ENCODE measurements at regions not wholly inside any gene's neighbourhood (a gene's known extent, or its start where the extent isn't known, plus 50 kb on each side); places are given as distances from the start of the nearest gene placed in this dataset.

DNA sequence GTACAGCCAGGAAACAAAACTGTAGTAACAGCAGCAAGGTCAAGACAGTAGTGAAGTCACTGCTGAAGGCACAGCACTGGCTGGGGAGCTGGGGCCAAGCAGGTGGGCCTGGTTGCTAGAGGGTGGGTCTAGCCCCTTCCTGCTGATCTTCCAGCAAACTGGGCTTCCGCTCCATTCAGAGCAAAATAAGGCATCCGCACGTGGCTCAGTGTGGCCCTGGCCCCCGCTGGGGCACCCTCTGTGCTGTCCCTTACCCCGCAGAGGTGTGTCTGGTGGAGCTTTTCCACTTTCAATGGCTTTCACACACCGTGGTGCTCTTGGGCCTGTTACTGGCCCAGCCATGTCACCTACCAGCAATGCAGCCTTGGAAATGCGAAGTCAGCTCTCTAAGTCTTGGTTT is 162.4 kb upstream of the B3GAT1 start:
- peaks cover 0 to 4% (median 0%) of the 10 kb centered on the region in 12 donors for H3K4me1 ChIP-seq
- H3K4me3 ChIP-seq = no peak overlapping the region
- DNase-seq (no peak), ATAC-seq (no peak)
- intact Hi-C loops (cut with DNase I) = loop anchor here in 1 of 10 donors (10.0 kb wide), 1 partner anchor 270 kb away; no protein-coding TSS in a partner anchor
- WGBS, 4 donors = 84 to 98% (median 90%) methylated on average over 7 of the region's 7 CpGs
- H3K36me3 ChIP-seq = no peaks in the 10 kb centered on the region
- no peaks in the 10 kb centered on the region for H3K9me3 ChIP-seq
- TF ChIP-seq POLR2A (IDR thresholded peaks at IDR 0.05) = no peak
- TF ChIP-seq, protein P1, sequence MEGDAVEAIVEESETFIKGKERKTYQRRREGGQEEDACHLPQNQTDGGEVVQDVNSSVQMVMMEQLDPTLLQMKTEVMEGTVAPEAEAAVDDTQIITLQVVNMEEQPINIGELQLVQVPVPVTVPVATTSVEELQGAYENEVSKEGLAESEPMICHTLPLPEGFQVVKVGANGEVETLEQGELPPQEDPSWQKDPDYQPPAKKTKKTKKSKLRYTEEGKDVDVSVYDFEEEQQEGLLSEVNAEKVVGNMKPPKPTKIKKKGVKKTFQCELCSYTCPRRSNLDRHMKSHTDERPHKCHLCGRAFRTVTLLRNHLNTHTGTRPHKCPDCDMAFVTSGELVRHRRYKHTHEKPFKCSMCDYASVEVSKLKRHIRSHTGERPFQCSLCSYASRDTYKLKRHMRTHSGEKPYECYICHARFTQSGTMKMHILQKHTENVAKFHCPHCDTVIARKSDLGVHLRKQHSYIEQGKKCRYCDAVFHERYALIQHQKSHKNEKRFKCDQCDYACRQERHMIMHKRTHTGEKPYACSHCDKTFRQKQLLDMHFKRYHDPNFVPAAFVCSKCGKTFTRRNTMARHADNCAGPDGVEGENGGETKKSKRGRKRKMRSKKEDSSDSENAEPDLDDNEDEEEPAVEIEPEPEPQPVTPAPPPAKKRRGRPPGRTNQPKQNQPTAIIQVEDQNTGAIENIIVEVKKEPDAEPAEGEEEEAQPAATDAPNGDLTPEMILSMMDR (IDR thresholded peaks at IDR 0.05) = no peak
- H3K27me3 ChIP-seq = peaks cover 0 to 63% (median 3%) of the 10 kb centered on the region in 9 donors
- H3K27ac ChIP-seq = no peak overlapping the region

DNA sequence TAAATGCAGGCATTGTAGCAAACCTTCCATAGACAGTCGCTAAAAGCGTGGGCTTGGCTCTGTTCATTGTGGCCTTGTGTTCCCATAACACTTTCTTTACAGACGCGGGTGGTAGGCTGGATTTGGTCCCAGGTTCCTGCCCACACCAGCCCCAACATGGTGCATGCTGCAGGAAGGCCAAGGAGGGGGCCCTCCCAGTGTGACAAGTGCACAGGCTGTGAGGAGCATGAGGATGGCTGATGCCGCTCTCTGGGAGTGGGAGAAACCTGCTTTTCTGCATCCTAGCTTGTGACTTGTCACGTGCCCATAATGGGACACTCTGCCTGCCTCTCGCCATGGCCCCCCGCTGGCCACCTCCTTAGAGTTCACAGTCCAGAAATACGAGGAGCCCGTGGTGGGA is 161.8 kb upstream of the B3GAT1 start:
- Histone ChIP-seq H3K36me3 (no peaks in the 10 kb centered on the region), H3K4me3 (no peak overlapping the region), H3K27ac (no peak overlapping the region), H3K27me3 (peaks cover 0 to 62% (median 2%) of the 10 kb centered on the region in 9 donors), H3K9me3 (no peaks in the 10 kb centered on the region), H3K4me1 (peaks cover 0 to 4% (median 0%) of the 10 kb centered on the region in 12 donors)
- intact Hi-C loops (cut with DNase I) = loop anchor here in 1 of 10 donors (10.0 kb wide), 1 partner anchor 271 kb away; no protein-coding TSS in a partner anchor
- DNase-seq (no peak), ATAC-seq (no peak)
- TF ChIP-seq, protein P1 (IDR thresholded peaks at IDR 0.05) = no peak
- no peak for TF ChIP-seq POLR2A (IDR thresholded peaks at IDR 0.05)
- WGBS, 4 donors = 63 to 76% (median 69%) methylated on average over 10 of the region's 10 CpGs

DNA sequence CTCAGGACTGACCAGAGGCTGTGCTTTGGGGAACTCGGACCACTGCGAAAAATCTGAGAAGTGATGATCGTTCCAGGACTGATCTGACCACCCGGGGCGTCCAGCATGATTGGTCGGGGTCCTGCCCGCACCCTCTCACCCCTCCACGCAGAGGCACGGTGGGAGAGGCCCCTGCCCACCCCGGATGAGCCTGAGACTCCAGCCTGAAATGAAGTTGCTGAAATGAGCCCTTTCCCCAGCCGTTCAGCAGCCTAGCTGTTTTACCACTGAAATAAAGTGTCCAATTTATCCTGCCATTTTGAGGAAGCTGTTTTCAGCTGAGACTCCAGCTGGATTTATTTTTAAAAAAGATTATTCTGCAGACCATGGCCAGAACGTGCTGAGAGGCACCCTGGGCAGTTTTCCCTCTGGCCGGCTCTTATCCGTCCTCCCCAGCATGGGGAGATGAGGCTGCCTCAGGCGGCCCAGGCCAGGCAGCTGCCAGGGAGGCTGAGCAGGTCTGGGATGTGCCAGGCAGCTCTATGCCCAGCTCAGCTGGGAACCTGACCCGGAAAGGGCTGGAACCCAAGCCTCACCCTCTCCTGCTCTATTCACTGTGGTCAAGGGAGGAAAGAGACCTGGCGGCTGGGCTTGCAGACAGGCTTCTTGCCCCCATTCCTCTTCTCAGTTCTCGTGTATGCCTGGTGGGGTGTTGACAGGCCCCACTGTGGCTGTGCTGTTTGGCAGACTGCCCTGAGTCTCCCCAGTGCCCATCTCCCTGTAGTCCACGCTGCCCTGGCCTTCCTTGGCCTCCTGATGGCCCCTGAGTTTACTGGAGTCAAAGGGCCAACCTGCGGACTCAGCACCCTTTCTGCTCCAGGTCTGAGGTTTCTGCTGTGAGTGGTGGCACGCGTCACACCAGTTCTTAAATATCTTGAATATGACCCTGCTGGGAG is 161.0 kb upstream of the B3GAT1 start:
- H3K9me3 ChIP-seq = no peaks in the 10 kb centered on the region
- DNase-seq = no peak
- intact Hi-C loops (cut with DNase I) = loop anchor here in 1 of 10 donors (10.0 kb wide), 1 partner anchor 272 kb away; no protein-coding TSS in a partner anchor
- peaks cover 0 to 56% (median 0%) of the 10 kb centered on the region in 9 donors for H3K27me3 ChIP-seq
- no peak overlapping the region for H3K27ac ChIP-seq
- peak in 2 of 4 donors; percentile 15 to 20 for ATAC-seq
- no peak overlapping the region for H3K4me3 ChIP-seq
- 56 to 64% (median 61%) methylated on average over 20 to 22 of the region's 22 CpGs for WGBS, 4 donors
- no peak for TF ChIP-seq POLR2A (IDR thresholded peaks at IDR 0.05)
- TF ChIP-seq, protein P1 (IDR thresholded peaks at IDR 0.05) = no peak
- H3K36me3 ChIP-seq = no peaks in the 10 kb centered on the region
- H3K4me1 ChIP-seq = peaks cover 0 to 4% (median 0%) of the 10 kb centered on the region in 12 donors

DNA sequence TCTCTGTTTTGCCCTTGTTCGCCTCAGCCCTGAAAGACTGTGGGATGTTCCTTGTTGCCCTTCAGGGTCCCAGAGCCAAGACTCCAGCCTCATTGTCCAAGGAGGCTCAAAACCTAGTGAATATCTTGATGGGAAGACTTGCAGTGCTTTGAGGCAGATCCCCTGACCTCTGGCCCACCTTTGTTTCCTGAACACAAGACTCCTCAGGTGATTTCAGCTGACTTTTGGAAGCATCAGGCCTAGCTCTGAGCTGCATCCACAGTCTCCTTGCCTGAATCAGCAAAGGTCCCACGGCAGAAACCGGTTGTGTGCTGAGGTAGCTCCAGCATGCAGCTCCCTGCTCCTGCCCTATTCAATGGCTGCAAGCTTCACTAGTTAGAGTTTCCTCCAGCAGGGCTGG is 159.3 kb upstream of the B3GAT1 start:
- TF ChIP-seq, protein P1 (IDR thresholded peaks at IDR 0.05) = no peak
- no peak for TF ChIP-seq POLR2A (IDR thresholded peaks at IDR 0.05)
- peaks cover 0 to 4% (median 0%) of the 10 kb centered on the region in 12 donors for H3K4me1 ChIP-seq
- no peak overlapping the region for H3K27ac ChIP-seq
- no peak for ATAC-seq
- H3K36me3 ChIP-seq = no peaks in the 10 kb centered on the region
- intact Hi-C loops (cut with DNase I) = loop anchor here in 1 of 10 donors (10.0 kb wide), 1 partner anchor 274 kb away; no protein-coding TSS in a partner anchor
- WGBS, 4 donors = 81 to 100% (median 89%) methylated on average over 3 of the region's 3 CpGs
- no peak for DNase-seq
- H3K9me3 ChIP-seq = no peaks in the 10 kb centered on the region
- no peak overlapping the region for H3K4me3 ChIP-seq
- H3K27me3 ChIP-seq = peaks cover 0 to 40% (median 0%) of the 10 kb centered on the region in 9 donors

Data from heart left ventricle (tissue), 16 donors.